ENCODE measurements at regions not wholly inside any gene's neighbourhood (a gene's known extent, or its start where the extent isn't known, plus 50 kb on each side); places are given as distances from the start of the nearest gene placed in this dataset.

GRCh38 chr2:22932288-22932687 lies 452.7 kb upstream of the KLHL29 start:
- TF ChIP-seq CTCF (IDR thresholded peaks at IDR 0.05; ENCODE audit: low read depth, low read length) (no peak), EZH2phosphoT487 (IDR thresholded peaks at IDR 0.05; ENCODE audit: low read depth) (no peak)
